KBM-7 (cell line): ENCODE measurements at regions not wholly inside any gene's neighbourhood (a gene's known extent, or its start where the extent isn't known, plus 50 kb on each side); places are given as distances from the start of the nearest gene placed in this dataset.

Source experiments
- DNase-seq: peaks from one replicate; pipeline ENCODE4 v3.0.0-alpha.2; 2015
- in situ Hi-C: fragments of 300-500 bp; cut with MboI; formaldehyde crosslinking; loops from 2 replicates; pipeline ENCODE4 v1.14.3; 2020; ENCODE audit warnings: low sequenced_read_pairs, low pct_unique_long_range_greater_than_20kb, mixed read lengths

GRCh38 chr2:145254291-145254690 is 734.4 kb upstream of the ZEB2 start:
- DNase-seq: no peak
- in situ Hi-C loops: no loop called here

- no peak for DNase-seq
- in situ Hi-C loops: no loop called here
Observed at GRCh38 chr2:145253492-145253891, 733.6 kb upstream of the ZEB2 start.

GRCh38 chr2:145245268-145245870 is 725.5 kb upstream of the ZEB2 start:
- in situ Hi-C loops: no loop called here
- no peak for DNase-seq

- DNase-seq: peak; percentile 39
- in situ Hi-C loops: no loop called here
Observed at GRCh38 chr2:145235312-145235711, 715.4 kb upstream of the ZEB2 start.

- DNase-seq: no peak
- in situ Hi-C loops: no loop called here
Observed at GRCh38 chr2:145230546-145230945, 710.6 kb upstream of the ZEB2 start.

- in situ Hi-C loops: no loop called here
- no peak for DNase-seq
Observed at GRCh38 chr2:145228506-145228905, 708.6 kb upstream of the ZEB2 start.

- DNase-seq: no peak
- in situ Hi-C loops: no loop called here
Observed at GRCh38 chr2:145226901-145227300, 707.0 kb upstream of the ZEB2 start.

GRCh38 chr2:145221516-145221915 is 701.6 kb upstream of the ZEB2 start:
- in situ Hi-C loops: no loop called here
- DNase-seq: no peak

- no peak for DNase-seq
- in situ Hi-C loops: no loop called here
Observed at GRCh38 chr2:145221032-145221431, 701.1 kb upstream of the ZEB2 start.

- in situ Hi-C loops: no loop called here
- DNase-seq: no peak
Observed at GRCh38 chr2:145220496-145220895, 700.6 kb upstream of the ZEB2 start.

- in situ Hi-C loops: no loop called here
- no peak for DNase-seq
Observed at GRCh38 chr2:145207884-145208283, 688.0 kb upstream of the ZEB2 start.

- in situ Hi-C loops: no loop called here
- no peak for DNase-seq
Observed at GRCh38 chr2:145206496-145207281, 686.8 kb upstream of the ZEB2 start.

GRCh38 chr2:145203891-145204290 is 684.0 kb upstream of the ZEB2 start:
- in situ Hi-C loops: no loop called here
- DNase-seq: no peak

- in situ Hi-C loops: no loop called here
- DNase-seq: no peak
Observed at GRCh38 chr2:145199827-145200706, 680.1 kb upstream of the ZEB2 start.

- DNase-seq: no peak
- in situ Hi-C loops: no loop called here
Observed at GRCh38 chr2:145199042-145199441, 679.1 kb upstream of the ZEB2 start.

GRCh38 chr2:145198555-145198954 is 678.6 kb upstream of the ZEB2 start:
- no peak for DNase-seq

GRCh38 chr2:145197944-145198343 is 678.0 kb upstream of the ZEB2 start:
- in situ Hi-C loops: no loop called here
- DNase-seq: no peak

More at GRCh38 chr2:145198555-145198954, 678.6 kb upstream of the ZEB2 start:
- in situ Hi-C loops: no loop called here

GRCh38 chr2:145194673-145195072 is 674.8 kb upstream of the ZEB2 start:
- DNase-seq: no peak
- in situ Hi-C loops: no loop called here

- DNase-seq: peak; percentile 38
- in situ Hi-C loops: no loop called here
Observed at GRCh38 chr2:145190031-145190703, 670.2 kb upstream of the ZEB2 start.
